ENCODE measurements at regions not wholly inside any gene's neighbourhood (a gene's known extent, or its start where the extent isn't known, plus 50 kb on each side); places are given as distances from the start of the nearest gene placed in this dataset.

GRCh38 chr5:60526336-60526875 lies 173.6 kb downstream of the DEPDC1B start:
- Mint-ChIP-seq H3K27me3 (peaks cover 4% of the 10 kb centered on the region), H3K4me3 (no peak overlapping the region), H3K9me3 (no peaks in the 10 kb centered on the region), H3K4me1 (peaks cover under 1% of the 10 kb centered on the region), H3K27ac (no peak overlapping the region), H3K36me3 (ENCODE audit: low read depth) (no peaks in the 10 kb centered on the region)
- DNase-seq, result no peak
- intact Hi-C loops (cut with micrococcal nuclease), result no loop called here

- no peaks in the 10 kb centered on the region for H3K9me3 Mint-ChIP-seq
- no peaks in the 10 kb centered on the region for H3K36me3 Mint-ChIP-seq (ENCODE audit: low read depth)
- intact Hi-C loops (cut with micrococcal nuclease), result no loop called here
- H3K4me1 Mint-ChIP-seq, result peaks cover 3% of the 10 kb centered on the region
- H3K4me3 Mint-ChIP-seq, result no peak overlapping the region
- H3K27me3 Mint-ChIP-seq, result peaks cover 4% of the 10 kb centered on the region
- H3K27ac Mint-ChIP-seq, result no peak overlapping the region
- no peak for DNase-seq
Measured at GRCh38 chr5:60522292-60522905, 177.6 kb downstream of the DEPDC1B start.

DNA sequence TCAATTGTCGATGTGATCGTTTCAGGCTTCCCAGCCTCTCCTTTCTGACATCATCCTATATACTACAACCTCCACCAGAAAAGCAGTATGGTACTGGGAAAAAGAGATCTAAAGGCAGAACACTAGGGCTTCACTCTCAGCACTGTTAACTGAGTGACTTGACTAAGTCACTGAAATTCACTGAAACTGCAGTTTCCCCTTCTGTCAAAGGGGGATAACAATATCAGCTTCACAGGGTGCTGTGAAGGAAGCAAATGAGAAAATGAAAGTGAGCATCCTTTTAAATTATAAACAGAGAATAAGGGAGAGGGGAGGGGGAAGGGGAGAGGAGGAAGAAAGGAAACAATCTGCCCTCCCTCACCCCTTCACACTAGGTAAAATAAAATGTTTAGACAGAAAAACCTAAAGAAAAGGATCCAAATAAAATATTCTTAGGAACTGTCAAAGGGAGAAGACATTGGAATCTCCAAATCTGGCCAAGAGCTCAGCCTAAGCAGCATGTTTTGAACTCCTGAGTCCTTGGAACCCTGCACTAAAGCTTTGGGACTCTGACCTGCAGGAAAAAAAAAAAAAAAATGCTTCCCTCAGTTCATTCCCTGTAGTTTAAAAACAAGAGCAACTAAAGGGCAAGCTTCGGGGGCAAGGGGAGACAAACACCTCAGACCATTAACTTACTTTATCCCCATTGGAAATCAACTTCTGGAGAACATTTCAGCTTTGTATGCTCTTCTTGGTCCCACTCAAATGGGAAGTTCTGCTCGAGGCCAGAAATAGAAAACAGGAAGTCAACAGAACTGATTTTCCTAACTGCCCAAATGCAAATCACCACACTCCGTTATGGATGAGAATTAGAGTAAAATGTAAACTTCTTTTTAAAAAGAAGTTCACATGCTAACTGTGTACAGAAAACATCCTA lies 178.3 kb downstream of the DEPDC1B start:
- Mint-ChIP-seq H3K9me3 (no peaks in the 10 kb centered on the region), H3K36me3 (ENCODE audit: low read depth) (no peaks in the 10 kb centered on the region), H3K4me3 (no peak overlapping the region), H3K27me3 (peaks cover 3% of the 10 kb centered on the region), H3K4me1 (peaks cover 3% of the 10 kb centered on the region), H3K27ac (no peak overlapping the region)
- intact Hi-C loops (cut with micrococcal nuclease), result no loop called here
- no peak for DNase-seq

DNA sequence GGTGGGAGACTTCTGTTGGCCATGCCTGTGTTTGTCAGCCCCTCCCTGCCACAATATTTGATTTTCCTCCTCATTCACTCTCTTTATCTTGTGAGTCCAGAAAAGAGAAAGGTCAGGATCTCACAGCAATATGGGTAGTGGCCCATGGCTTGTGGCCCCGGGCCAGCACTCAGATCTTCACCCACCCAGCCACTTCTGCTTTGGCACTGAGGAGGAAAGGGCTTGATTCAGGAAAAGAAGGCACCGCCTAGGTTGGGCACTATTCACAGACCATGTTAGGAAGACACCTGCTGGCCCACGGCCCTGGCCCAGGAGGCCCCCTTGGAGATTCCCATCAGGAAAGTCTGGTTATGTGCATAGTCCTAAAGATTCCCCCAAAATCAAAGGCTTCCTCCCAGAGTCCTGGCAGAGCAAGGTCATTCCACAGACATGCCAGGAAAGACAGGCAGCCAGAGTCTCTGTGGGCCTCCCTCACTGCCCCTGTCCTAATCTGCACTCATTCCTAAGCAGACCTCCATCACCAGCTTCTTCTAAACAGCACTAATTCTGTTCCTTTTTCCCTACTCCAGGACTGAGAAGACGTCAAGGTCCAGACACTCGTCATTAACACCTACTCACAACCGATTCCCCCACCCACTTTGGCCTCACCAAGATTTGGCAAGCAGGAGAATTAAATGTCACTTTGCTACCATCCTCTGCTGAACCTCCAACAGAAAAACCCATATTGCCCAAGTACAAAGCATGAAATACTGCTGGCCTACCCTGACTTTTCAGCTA lies 179.3 kb downstream of the DEPDC1B start:
- intact Hi-C loops (cut with micrococcal nuclease), result no loop called here
- no peaks in the 10 kb centered on the region for H3K36me3 Mint-ChIP-seq (ENCODE audit: low read depth)
- H3K4me3 Mint-ChIP-seq, result no peak overlapping the region
- H3K27me3 Mint-ChIP-seq, result peaks cover 1% of the 10 kb centered on the region
- no peaks in the 10 kb centered on the region for H3K9me3 Mint-ChIP-seq
- H3K27ac Mint-ChIP-seq, result no peak overlapping the region
- H3K4me1 Mint-ChIP-seq, result peaks cover 3% of the 10 kb centered on the region
- no peak for DNase-seq

DNA sequence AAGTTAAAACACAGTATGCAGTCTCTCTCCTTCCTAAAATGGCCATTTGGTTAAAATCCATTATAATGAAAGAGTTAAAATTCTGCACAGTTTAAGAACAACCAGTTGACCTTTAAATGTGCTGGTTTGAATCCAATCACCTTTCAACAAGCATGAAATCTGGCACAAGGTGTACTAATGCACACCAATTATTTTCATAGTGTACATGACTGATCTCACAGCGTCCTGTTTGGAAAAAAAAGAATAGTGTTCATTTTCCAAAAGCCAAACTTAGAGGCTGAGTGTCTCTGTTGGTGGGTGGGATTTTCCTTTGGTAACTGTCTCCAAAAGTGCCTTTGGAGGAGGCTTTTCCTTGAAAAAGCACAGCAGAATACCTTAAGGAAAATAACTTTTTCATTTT lies 180.6 kb downstream of the DEPDC1B start:
- Mint-ChIP-seq H3K27ac (no peak overlapping the region), H3K9me3 (no peaks in the 10 kb centered on the region), H3K4me3 (no peak overlapping the region), H3K36me3 (ENCODE audit: low read depth) (no peaks in the 10 kb centered on the region), H3K27me3 (peaks cover 1% of the 10 kb centered on the region), H3K4me1 (peaks cover 3% of the 10 kb centered on the region)
- no peak for DNase-seq
- intact Hi-C loops (cut with micrococcal nuclease), result no loop called here

DNA sequence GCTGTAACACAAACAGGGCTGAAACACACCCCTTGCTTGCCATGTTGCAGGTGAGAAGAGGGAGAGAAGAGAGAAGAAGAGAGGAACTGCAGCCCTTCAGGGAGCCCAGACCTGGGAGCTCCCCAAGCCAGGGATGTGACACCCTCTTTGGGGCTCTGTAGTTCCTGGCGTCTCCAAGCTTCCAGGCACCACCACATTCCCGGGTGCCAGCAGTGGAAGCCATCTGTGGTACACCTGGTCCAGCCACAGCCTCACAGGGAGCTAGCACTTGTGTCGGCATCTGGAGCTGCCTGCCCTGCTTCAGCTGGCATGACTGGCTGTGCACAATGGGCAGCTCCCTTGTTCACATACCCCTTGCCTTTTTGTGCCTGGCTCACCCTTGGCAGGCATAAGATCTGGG lies 182.1 kb downstream of the DEPDC1B start:
- H3K36me3 Mint-ChIP-seq (ENCODE audit: low read depth), result no peaks in the 10 kb centered on the region
- no peak for DNase-seq
- intact Hi-C loops (cut with micrococcal nuclease), result no loop called here

GRCh38 chr5:60517094-60517694 lies 182.8 kb downstream of the DEPDC1B start:
- intact Hi-C loops (cut with micrococcal nuclease), result no loop called here
- DNase-seq, result no peak
- Mint-ChIP-seq H3K9me3 (no peaks in the 10 kb centered on the region), H3K27ac (no peak overlapping the region), H3K36me3 (ENCODE audit: low read depth) (no peaks in the 10 kb centered on the region), H3K4me3 (no peak overlapping the region), H3K4me1 (peaks cover 3% of the 10 kb centered on the region), H3K27me3 (peaks cover 3% of the 10 kb centered on the region)

More for the DNA sequence above, 182.1 kb downstream of the DEPDC1B start:
- Mint-ChIP-seq H3K4me3 (no peak overlapping the region), H3K4me1 (peaks cover 3% of the 10 kb centered on the region), H3K9me3 (no peaks in the 10 kb centered on the region), H3K27me3 (peaks cover 1% of the 10 kb centered on the region), H3K27ac (no peak overlapping the region)

- H3K9me3 Mint-ChIP-seq, result no peaks in the 10 kb centered on the region
- H3K27ac Mint-ChIP-seq, result no peak overlapping the region
- no peak for DNase-seq
- intact Hi-C loops (cut with micrococcal nuclease), result no loop called here
- H3K27me3 Mint-ChIP-seq, result peaks cover 3% of the 10 kb centered on the region
- H3K4me1 Mint-ChIP-seq, result peaks cover 3% of the 10 kb centered on the region
- H3K36me3 Mint-ChIP-seq (ENCODE audit: low read depth), result no peaks in the 10 kb centered on the region
- no peak overlapping the region for H3K4me3 Mint-ChIP-seq
Measured at GRCh38 chr5:60516688-60517087, 183.3 kb downstream of the DEPDC1B start.

DNA sequence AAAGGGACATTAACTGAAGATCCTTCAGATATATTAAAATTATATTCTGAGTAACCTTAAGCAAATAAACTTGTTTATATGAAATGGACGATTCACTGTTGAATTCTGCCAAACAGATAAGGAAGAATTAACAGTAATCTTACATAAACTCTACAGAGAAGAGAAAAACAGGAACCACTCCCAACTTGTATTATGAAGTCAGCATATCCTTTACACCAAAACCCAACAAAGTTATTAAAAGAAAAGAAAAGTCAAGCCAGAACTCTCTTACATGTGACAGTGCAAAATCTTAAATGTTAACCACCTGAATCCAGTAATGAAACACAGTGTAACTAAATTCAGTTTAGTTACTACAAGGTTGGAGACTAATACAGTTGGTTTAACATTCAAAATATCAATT lies 185.8 kb downstream of the DEPDC1B start:
- no peaks in the 10 kb centered on the region for H3K4me1 Mint-ChIP-seq
- intact Hi-C loops (cut with micrococcal nuclease), result no loop called here
- no peak overlapping the region for H3K27ac Mint-ChIP-seq
- no peak overlapping the region for H3K4me3 Mint-ChIP-seq
- H3K36me3 Mint-ChIP-seq (ENCODE audit: low read depth), result no peaks in the 10 kb centered on the region
- peaks cover 3% of the 10 kb centered on the region for H3K27me3 Mint-ChIP-seq
- no peaks in the 10 kb centered on the region for H3K9me3 Mint-ChIP-seq
- DNase-seq, result no peak

DNA sequence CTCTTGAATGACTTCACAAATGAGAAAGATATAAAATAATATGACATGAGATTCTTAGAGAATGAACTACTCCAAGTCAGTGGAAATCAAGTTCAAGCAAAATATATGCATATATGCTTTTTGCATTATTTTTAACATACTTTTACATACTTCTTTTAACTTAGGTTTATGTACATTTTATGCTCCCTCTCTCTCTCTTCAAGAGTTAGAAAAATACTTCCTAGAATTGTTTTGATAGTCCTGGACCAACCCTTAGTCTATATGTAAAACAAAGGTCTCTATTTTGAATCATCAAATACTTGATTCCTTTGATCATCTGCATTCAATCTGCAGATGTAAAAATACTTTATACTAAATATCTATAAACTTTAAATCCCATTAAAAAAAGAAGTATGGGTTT lies 187.8 kb downstream of the DEPDC1B start:
- Mint-ChIP-seq H3K4me3 (no peak overlapping the region), H3K4me1 (no peaks in the 10 kb centered on the region), H3K27ac (no peak overlapping the region), H3K36me3 (ENCODE audit: low read depth) (no peaks in the 10 kb centered on the region), H3K9me3 (no peaks in the 10 kb centered on the region), H3K27me3 (peaks cover 3% of the 10 kb centered on the region)
- intact Hi-C loops (cut with micrococcal nuclease), result no loop called here
- DNase-seq, result no peak

GRCh38 chr5:60510663-60511062 lies 189.3 kb downstream of the DEPDC1B start:
- Mint-ChIP-seq H3K27ac (no peak overlapping the region), H3K9me3 (no peaks in the 10 kb centered on the region), H3K4me3 (no peak overlapping the region), H3K36me3 (ENCODE audit: low read depth) (no peaks in the 10 kb centered on the region), H3K27me3 (peaks cover 2% of the 10 kb centered on the region), H3K4me1 (no peaks in the 10 kb centered on the region)
- DNase-seq, result no peak
- intact Hi-C loops (cut with micrococcal nuclease), result no loop called here

DNA sequence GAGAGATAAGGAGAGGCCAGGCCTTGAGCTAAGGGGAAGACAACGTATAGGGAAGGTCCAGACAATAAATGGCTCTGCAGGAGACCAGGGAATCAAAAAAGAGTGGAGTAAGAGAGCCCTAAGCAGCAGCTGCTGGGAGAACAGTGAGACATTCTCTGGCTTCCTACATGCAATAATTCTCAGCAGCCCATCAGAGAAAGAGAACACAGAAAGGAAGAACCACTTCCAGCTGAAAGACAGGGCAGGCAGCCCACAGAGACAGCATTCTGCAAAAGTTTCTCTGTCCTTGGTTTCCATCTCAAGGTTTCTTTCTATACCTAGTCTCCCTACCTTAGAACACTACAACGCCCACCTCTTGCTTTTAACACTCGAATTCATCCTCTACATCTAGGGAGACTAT lies 189.9 kb downstream of the DEPDC1B start:
- Mint-ChIP-seq H3K27me3 (peaks cover 2% of the 10 kb centered on the region), H3K9me3 (no peaks in the 10 kb centered on the region), H3K27ac (no peak overlapping the region), H3K4me1 (no peaks in the 10 kb centered on the region), H3K4me3 (no peak overlapping the region), H3K36me3 (ENCODE audit: low read depth) (no peaks in the 10 kb centered on the region)
- intact Hi-C loops (cut with micrococcal nuclease), result no loop called here
- DNase-seq, result no peak

DNA sequence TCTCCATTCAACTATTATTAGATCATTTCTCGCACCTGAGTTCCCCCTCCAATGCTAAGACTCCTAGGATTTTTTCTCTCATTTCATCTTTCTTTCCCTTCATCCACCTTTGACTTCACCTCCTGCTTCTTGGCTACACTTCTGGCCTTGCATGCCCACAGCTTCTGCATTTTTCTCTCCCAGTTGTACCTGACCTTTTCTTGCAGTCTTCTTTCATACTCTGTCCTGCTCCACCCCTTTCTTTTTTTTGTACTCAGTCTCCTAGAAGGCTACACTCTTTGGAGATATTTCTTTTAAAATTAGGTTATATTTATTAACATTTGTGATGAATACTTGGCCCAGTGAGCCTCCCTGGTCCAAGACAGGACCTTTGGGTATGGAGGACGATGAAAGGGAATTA lies 190.4 kb downstream of the DEPDC1B start:
- intact Hi-C loops (cut with micrococcal nuclease), result no loop called here
- no peaks in the 10 kb centered on the region for H3K36me3 Mint-ChIP-seq (ENCODE audit: low read depth)
- H3K27me3 Mint-ChIP-seq, result peaks cover 2% of the 10 kb centered on the region
- no peak for DNase-seq
- no peak overlapping the region for H3K27ac Mint-ChIP-seq
- H3K9me3 Mint-ChIP-seq, result no peaks in the 10 kb centered on the region
- no peaks in the 10 kb centered on the region for H3K4me1 Mint-ChIP-seq
- no peak overlapping the region for H3K4me3 Mint-ChIP-seq

Measured in activated CD4-positive, alpha-beta T cell treated with anti-CD3 and anti-CD28 coated beads, Interleukin-2, amount 10 ng/mL, durations not matched to agents 24 days and 14 days (primary cell).